NCI-H1694 (cell line): ENCODE measurements at regions not wholly inside any gene's neighbourhood (a gene's known extent, or its start where the extent isn't known, plus 50 kb on each side); places are given as distances from the start of the nearest gene placed in this dataset.
"Not testable (repeated sequence)": the region's sequence is repeated elsewhere in the genome, so short reads cannot be mapped to it uniquely, and the experiment has no call there.

ENCODE experiments used
- DNase-seq: peaks from one replicate; lab custom pipeline; 2025; lab: John Stamatoyannopoulos, UW

DNA sequence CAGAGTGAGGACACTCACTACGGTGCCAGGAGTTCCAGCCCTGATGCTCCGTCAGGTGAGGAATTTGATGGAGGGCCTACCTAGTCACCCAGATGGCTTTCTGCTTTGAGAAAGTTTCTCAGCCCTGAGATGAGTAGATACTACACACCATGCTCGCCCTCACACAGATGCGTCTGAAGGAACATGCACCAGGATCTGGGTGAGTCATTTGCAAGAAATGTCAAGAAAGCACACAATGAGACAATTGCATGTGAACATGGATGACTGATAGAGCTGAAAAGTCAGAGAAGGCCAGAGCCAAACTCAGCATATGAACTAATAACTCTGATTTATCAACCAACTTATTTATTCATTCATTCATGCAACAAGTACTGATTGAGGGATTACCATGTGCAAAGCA, 483.9 kb downstream of the OMA1 start:
- DNase-seq, result no peak

DNA sequence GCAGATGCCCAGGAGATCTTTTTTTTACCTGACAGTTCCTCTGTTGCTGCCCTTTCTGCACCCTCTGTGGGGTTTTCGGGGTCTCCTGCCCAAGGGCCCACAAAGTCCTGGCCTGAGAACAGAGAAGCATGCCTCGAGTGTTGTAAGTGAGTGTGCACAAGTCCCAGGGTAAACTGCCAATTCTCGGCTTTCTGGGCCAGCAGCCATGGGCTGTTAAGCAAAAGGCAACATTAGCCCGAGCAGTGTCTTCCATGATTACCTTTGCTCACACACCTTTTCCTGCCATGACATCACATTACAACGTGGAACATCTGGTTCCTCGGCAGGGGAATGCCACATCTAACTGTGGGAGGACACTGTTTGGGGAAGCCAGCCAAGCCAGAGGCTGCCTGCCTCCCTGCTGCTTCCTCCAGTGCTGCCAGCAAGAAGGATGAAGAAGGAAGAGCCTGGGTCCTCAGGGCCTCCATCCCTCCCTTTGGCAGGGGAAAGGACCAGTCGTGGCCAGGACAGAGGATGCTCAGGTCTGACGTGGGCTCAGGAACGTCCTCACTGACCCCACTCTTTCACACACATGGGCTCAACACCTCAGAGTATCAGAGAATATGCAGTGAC, 485.9 kb downstream of the OMA1 start:
- DNase-seq, result no peak

GRCh38 chr1:58059789-58060188, 486.7 kb downstream of the OMA1 start:
- DNase-seq, result no peak

DNA sequence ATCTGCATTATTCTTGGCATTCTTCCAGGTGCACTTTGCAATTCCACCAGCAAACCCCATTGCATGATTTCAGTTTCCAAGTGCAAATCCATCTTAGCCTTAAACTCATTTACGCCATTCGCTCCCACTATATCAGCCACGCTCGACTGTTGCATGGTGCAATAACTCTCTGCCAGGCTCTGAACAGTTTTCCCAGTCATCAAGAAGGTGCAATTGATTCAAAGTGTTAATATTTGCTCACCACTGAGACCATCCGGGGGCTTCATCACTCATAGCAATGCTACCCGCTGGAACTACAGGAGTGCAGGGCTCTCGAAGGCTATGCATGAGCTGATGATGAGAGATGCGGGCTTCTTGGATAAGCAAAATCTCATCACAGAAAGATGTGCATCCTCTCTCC, 488.2 kb downstream of the OMA1 start:
- no peak for DNase-seq

DNA sequence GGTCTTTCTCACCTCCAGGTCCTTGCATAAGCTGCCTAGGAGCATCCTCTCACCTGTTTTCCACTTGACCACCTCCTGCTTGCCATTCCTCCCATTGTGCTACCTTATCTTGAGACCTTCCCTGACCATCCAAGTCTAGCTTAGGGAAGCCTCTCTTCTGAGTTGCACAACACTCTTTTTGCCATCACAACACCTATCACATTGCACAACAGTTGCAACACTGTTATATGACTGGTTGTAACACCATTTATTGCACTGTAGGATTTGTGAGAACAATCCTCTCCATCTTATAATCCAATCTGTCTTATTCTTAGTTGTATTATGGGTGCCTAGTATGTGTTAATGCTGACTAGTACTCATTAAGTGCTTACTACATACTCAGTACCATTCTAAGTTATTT, 488.7 kb downstream of the OMA1 start:
- no peak for DNase-seq

GRCh38 chr1:58051187-58051586, 495.3 kb downstream of the OMA1 start:
- not testable (repeated sequence) for DNase-seq

DNA sequence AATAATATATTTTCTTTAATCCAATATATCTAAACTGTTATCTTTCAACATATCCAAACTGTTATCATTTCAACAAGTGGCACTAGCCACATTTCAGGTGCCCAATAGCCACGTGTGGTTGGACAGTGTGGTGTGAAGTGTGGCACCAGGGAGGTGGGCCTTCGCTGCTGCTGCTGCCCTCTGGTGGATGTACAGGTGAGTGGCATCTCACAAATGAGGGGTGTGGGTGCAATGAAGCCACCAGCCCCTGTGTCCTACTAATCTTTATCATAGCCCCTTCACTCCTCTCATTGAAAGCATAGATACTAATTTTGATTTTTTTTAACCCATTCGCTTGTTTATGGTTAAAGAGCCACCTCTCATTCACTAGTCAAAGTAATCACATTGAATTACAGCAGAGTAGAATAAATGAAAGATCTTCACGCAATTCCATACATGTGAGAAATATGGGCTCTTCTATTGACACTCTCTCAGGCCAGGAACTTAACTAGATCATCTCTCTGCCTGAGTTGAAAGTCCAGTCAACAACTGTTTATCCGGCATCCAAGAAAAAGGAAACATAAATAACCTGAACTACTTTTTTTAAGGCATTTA, 499.2 kb downstream of the OMA1 start:
- peak; percentile 29 for DNase-seq

- DNase-seq, result no peak
Observed at GRCh38 chr1:58045094-58045705, 501.3 kb downstream of the OMA1 start.

DNA sequence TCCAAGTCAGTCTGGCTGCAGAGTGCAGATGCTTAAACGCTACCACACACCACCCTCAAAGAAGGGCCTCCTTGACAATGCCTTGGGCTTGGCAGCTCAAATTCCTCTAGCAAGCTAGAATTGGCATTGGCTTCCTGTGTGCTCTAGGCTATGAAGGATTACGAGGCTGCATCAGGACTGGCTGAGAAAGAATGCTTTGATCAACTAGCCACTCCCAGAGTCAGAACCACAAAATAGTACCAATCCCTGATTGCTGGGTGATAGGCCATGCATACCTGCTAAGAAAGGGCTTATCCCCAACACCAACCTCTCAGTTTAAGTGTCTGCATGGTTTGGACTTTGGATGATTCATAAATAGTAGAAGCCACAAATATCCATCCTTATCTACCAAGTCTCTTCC, 504.9 kb downstream of the OMA1 start:
- no peak for DNase-seq

DNA sequence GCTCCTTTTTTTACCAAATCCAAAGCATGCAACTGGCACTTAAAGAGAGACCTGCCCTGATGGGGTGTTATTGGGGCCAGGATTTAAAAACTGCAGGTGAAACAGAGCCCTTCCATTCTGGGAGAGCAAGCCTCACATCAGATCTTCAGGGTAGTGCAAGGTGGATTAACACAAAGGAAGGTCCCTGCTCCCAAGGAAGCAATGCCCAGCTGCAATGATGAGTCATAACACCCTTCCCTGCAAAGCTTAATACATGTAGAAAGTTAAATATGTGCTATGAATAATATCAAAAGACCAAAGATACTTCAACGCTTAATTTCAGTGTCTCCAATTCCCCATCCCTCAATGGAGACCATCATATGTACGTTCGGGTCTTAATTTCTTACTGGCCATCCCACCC, 508.0 kb downstream of the OMA1 start:
- no peak for DNase-seq

DNA sequence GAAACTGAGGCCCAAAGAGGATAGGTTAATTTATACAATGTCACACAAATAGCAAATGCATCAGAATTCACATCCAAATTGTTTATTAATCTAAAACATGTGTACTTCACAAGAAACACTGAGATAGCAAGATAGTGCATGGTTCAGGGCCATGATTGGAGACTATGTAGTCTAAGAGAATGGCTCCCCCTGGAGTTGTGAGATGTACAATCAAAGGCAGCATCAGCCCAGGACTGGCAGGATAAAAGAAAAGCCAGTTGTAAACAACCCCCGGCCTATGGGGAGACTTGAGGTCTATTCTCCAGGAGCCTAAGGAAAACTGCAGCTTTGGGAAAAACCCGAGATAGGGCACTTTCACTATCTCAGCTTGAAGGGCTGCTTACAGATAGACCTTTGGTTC, 511.0 kb downstream of the OMA1 start:
- DNase-seq, result no peak

- DNase-seq, result no peak
Observed at GRCh38 chr1:58033311-58033710, 513.2 kb downstream of the OMA1 start.

DNA sequence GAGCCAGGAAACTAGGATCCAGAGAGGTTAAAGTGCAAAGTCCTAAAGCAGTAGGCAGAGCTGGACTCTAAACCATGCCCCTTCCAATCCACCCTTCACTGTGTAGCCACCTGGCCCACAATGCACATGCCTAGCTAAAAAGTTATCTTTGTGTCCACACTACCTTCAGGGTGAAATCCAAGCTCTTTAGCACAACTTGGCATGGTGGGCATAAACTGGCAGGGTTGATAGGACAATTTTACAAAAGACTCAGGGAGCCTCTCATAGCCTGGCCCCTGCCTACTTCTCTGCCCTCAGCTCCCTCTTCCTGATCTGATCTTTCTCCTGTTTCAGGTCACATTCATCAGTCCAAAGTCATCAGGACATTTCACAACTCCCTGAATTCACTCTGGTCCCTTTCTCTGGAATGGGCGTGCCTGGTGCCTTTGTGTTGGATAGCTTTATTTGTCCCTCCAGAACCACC, 513.9 kb downstream of the OMA1 start:
- no peak for DNase-seq

- no peak for DNase-seq
Observed at GRCh38 chr1:58031416-58031815, 515.1 kb downstream of the OMA1 start.

GRCh38 chr1:58030456-58030855, 516.1 kb downstream of the OMA1 start:
- DNase-seq, result peak; percentile 4

DNA sequence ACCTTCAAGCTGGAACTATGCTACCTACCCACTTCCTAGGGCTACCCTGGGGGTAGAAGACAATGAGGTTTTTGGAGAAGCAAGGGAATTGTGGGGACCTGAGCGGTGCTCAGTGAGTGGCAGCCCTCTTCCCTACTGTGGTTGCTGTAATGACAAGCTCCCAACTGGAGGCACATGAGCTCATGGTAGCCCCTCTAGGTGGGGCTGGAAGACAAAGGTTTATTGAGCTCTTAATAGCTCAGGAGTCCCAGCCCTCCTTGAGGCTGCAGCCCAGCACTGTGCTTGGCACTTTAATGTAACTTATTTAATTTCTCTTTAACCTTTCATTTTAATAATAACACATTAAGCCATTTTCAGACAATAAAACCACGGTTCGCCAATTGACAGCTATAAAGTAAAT, 528.9 kb downstream of the OMA1 start:
- DNase-seq, result no peak

- DNase-seq, result no peak
Observed at GRCh38 chr1:58013237-58013636, 533.3 kb downstream of the OMA1 start.

DNA sequence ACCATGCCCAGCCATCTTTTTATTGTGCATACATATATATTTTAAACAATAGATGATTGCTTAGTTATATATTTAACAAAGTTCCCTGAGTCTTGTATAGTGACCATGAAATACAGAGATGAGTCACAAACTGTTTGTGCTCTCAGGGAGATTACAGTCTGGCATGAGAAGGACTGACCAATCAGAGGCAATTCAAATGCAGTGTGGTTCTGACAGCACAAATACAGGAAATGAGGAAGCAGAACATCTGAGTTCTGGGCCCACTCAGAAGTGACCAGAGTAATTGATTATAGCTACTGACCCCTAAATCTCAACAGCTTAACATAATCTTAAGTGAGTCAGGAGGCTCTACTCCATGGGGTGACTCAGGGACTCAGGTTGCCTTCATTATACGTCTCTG, 534.5 kb downstream of the OMA1 start:
- DNase-seq, result no peak

- no peak for DNase-seq
Observed at GRCh38 chr1:58006421-58007046, 540.0 kb downstream of the OMA1 start.

GRCh38 chr1:58005212-58005611, 541.3 kb downstream of the OMA1 start:
- no peak for DNase-seq

GRCh38 chr1:58003988-58004387, 542.5 kb downstream of the OMA1 start:
- no peak for DNase-seq

- no peak for DNase-seq
Observed at GRCh38 chr1:58003059-58003458, 543.5 kb downstream of the OMA1 start.

GRCh38 chr1:58000821-58001220, 545.7 kb downstream of the OMA1 start:
- no peak for DNase-seq
